IMR-90 (cell line): ENCODE measurements at regions not wholly inside any gene's neighbourhood (a gene's known extent, or its start where the extent isn't known, plus 50 kb on each side); places are given as distances from the start of the nearest gene placed in this dataset.

Experiments used
- BHLHE40 ChIP-seq: fragments of 150-350 bp; IDR thresholded peaks from 2 replicates; pipeline ENCODE4 v1.6.1; 2016; ENCODE audit warnings: mild to moderate bottlenecking, low read depth, low read length
- CEBPB ChIP-seq: IDR thresholded peaks from 2 replicates; pipeline ENCODE4 v1.6.1; 2012; ENCODE audit warnings: low read depth, low read length, improper control_type of control experiment
- CHD1 ChIP-seq: IDR thresholded peaks from 2 replicates; pipeline ENCODE4 v1.6.1; 2012; ENCODE audit warnings: low read depth, low read length, improper control_type of control experiment
- FOS ChIP-seq: fragments of 150-350 bp; IDR thresholded peaks from 2 replicates; pipeline ENCODE4 v1.6.1; 2016; ENCODE audit warnings: low read depth, low read length
- MAZ ChIP-seq: IDR thresholded peaks from 2 replicates; pipeline ENCODE4 v1.6.1; 2012; ENCODE audit warnings: low read depth, mild to moderate bottlenecking, low read length, improper control_type of control experiment, moderate library complexity, borderline replicate concordance
- MXI1 ChIP-seq: IDR thresholded peaks from 2 replicates; pipeline ENCODE4 v1.6.1; 2012; ENCODE audit warnings: low read depth, mild to moderate bottlenecking, low read length, moderate library complexity, borderline replicate concordance
- NFE2L2 ChIP-seq: fragments of 150-350 bp; IDR thresholded peaks from 2 replicates; pipeline ENCODE4 v1.6.1; 2016; ENCODE audit warnings: low read depth, mild to moderate bottlenecking, low read length
- POLR2A ChIP-seq: IDR thresholded peaks from 2 replicates; pipeline ENCODE4 v1.6.1; 2012; ENCODE audit warnings: mild to moderate bottlenecking, low read depth, low read length
- RAD21 ChIP-seq: IDR thresholded peaks from 2 replicates; pipeline ENCODE4 v1.6.1; 2012; ENCODE audit warnings: low read length, improper control_type of control experiment
- RCOR1 ChIP-seq: IDR thresholded peaks from 2 replicates; pipeline ENCODE4 v1.6.1; 2012; ENCODE audit warnings: mild to moderate bottlenecking, low read length, improper control_type of control experiment; ENCODE audit not compliant: insufficient replicate concordance
- RFX5 ChIP-seq: IDR thresholded peaks from 2 replicates; pipeline ENCODE4 v1.8.0; 2012; ENCODE audit warnings: low read depth, mild to moderate bottlenecking, low read length, moderate library complexity
- SMC3 ChIP-seq: fragments of 150-350 bp; IDR thresholded peaks from 2 replicates; pipeline ENCODE4 v1.6.1; 2016; ENCODE audit warnings: low read depth, mild to moderate bottlenecking, antibody characterized with exemption, low read length, moderate library complexity
- TF ChIP-seq, protein P1 (sequence below): conservative IDR thresholded peaks from 2 replicates; pipeline ENCODE4 v1.5.1; 2012; ENCODE audit warnings: mild to moderate bottlenecking, low read depth, low read length, improper control_type of control experiment
- TF ChIP-seq, protein P2 (sequence below): fragments of 150-350 bp; IDR thresholded peaks from 2 replicates; pipeline ENCODE4 v1.6.1; 2017; ENCODE audit warnings: mild to moderate bottlenecking, antibody characterized with exemption, low read length, low read depth

DNA sequence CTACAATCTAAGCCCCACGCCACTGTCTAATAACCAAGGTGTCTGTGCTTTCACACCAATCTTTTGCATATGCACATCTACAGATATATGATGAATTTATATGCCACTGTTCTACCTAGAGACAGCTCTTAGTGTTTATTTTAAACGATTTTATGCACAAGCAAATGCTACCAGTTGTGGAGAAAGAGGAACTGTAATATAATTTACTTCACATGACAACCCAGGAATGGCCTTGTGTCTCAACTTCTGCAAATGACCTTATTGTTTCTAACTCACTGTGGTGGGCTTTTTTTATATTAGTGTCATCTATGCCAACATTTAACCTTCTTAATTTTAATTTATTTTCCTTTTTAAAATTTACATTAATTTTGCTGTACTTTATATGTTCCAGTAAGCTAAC lies 531.1 kb upstream of the TLE4 start:
- TF ChIP-seq NFE2L2 (no peak), BHLHE40 (no peak), CEBPB (no peak), RFX5 (no peak), SMC3 (no peak), MXI1 (no peak), POLR2A (no peak), MAZ (no peak), FOS (no peak), RCOR1 (no peak), RAD21 (no peak), CHD1 (no peak)
- TF ChIP-seq, protein P1, sequence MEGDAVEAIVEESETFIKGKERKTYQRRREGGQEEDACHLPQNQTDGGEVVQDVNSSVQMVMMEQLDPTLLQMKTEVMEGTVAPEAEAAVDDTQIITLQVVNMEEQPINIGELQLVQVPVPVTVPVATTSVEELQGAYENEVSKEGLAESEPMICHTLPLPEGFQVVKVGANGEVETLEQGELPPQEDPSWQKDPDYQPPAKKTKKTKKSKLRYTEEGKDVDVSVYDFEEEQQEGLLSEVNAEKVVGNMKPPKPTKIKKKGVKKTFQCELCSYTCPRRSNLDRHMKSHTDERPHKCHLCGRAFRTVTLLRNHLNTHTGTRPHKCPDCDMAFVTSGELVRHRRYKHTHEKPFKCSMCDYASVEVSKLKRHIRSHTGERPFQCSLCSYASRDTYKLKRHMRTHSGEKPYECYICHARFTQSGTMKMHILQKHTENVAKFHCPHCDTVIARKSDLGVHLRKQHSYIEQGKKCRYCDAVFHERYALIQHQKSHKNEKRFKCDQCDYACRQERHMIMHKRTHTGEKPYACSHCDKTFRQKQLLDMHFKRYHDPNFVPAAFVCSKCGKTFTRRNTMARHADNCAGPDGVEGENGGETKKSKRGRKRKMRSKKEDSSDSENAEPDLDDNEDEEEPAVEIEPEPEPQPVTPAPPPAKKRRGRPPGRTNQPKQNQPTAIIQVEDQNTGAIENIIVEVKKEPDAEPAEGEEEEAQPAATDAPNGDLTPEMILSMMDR: no peak
- TF ChIP-seq, protein P2, sequence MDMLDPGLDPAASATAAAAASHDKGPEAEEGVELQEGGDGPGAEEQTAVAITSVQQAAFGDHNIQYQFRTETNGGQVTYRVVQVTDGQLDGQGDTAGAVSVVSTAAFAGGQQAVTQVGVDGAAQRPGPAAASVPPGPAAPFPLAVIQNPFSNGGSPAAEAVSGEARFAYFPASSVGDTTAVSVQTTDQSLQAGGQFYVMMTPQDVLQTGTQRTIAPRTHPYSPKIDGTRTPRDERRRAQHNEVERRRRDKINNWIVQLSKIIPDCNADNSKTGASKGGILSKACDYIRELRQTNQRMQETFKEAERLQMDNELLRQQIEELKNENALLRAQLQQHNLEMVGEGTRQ: no peak
